Lower leg skin (tissue), 4 donors: ENCODE measurements at regions not wholly inside any gene's neighbourhood (a gene's known extent, or its start where the extent isn't known, plus 50 kb on each side); places are given as distances from the start of the nearest gene placed in this dataset.

Experiments used
- DNase-seq, 2 donors: peaks; one replicate each; pipeline ENCODE4 v3.0.0-alpha.2; 2019; ENCODE audit warnings: low spot score in 2 of 2
- H3K4me3 ChIP-seq: fragments of 200-600 bp; sonication (generic); 2 replicates; pipeline ENCODE4 v1.5.1; 2017; ENCODE audit warnings: mild to moderate bottlenecking, low read depth; ENCODE audit not compliant: poor library complexity, severe bottlenecking
- POLR2A ChIP-seq, 2 donors: fragments of 450-650 bp; IDR thresholded peaks; one replicate each; pipeline ENCODE4 v1.6.1; 2016 to 2017; ENCODE audit warnings: antibody characterized with exemption in 2 of 2, mild to moderate bottlenecking in 1 of 2, moderate library complexity in 1 of 2
- WGBS, 2 donors: methylation state at CpG; one replicate each; pipeline ENCODE4 v1.1.5; 2018; 5-methylcytosine and 5-hydroxymethylcytosine counted together
- intact Hi-C: fragments of 100-400 bp; cut with DNase I; formaldehyde crosslinking; loops from one replicate; pipeline ENCODE4 v1.15.0; 2023; ENCODE audit warnings: low total_unique reads
- TF ChIP-seq, protein P1 (sequence below), 3 donors: fragments of 450-650 bp; IDR thresholded peaks; one replicate each; pipeline ENCODE4 v1.5.1; 2016; ENCODE audit warnings: antibody characterized with exemption in 3 of 3, mild to moderate bottlenecking in 3 of 3, moderate library complexity in 2 of 3

DNA sequence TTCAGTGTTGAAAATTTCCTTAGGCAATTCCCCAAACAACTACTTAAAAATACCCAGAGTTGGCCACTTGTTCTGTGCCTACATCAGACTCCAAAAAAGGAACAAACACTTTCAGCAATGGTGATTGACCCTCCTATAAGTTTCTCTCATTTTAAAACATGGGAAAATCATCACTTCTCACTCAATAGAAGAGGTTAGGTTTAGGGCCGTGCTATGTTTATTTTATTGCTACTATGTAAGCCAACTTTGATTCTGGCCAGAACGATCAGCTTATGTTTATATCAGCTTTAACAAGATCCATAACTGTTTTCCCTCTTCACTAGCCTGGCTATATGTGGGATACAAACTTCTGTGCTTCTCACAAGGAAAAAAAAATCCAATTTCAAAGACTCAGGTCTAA, 133.1 kb downstream of the MTNR1A start:
- no peak for TF ChIP-seq POLR2A (IDR thresholded peaks at IDR 0.05)
- TF ChIP-seq, protein P1, sequence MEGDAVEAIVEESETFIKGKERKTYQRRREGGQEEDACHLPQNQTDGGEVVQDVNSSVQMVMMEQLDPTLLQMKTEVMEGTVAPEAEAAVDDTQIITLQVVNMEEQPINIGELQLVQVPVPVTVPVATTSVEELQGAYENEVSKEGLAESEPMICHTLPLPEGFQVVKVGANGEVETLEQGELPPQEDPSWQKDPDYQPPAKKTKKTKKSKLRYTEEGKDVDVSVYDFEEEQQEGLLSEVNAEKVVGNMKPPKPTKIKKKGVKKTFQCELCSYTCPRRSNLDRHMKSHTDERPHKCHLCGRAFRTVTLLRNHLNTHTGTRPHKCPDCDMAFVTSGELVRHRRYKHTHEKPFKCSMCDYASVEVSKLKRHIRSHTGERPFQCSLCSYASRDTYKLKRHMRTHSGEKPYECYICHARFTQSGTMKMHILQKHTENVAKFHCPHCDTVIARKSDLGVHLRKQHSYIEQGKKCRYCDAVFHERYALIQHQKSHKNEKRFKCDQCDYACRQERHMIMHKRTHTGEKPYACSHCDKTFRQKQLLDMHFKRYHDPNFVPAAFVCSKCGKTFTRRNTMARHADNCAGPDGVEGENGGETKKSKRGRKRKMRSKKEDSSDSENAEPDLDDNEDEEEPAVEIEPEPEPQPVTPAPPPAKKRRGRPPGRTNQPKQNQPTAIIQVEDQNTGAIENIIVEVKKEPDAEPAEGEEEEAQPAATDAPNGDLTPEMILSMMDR (IDR thresholded peaks at IDR 0.05): no peak
- intact Hi-C loops: no loop called here
- WGBS, 2 donors: 68 to 71% methylated on average over 2 of the region's 2 CpGs
- no peak for DNase-seq
- no peak overlapping the region for H3K4me3 ChIP-seq

DNA sequence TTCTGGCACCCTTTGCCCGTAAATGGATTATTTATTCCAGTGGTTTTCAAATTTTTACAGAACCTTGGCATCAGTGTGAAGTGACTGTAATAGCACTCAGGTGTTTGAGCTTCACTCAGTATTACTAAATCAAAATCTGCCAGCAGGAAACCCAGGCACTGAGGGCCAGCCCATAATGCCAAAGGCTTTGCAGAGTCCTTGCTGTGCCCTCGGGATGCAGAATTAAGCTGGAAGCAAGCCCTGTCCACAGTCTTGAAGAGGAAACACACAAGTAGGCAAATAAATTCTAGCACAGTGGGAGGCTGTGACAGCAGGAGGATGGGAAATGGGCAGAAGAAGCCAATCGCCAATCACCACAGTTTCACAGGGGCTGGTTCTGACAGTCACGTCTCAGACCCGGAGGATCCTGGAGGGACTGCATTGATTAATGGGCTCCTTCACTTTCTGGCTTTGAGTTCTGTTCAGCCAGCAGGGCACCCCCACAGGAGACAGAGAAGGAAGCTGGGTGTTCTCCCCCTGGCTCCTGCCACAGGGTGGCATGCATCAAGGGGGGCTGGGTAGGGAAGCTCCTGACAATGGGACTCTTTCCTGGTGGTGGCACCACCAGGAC, 138.8 kb downstream of the MTNR1A start:
- DNase-seq: no peak
- no peak overlapping the region for H3K4me3 ChIP-seq
- intact Hi-C loops: no loop called here
- 53 to 60% methylated on average over 5 of the region's 5 CpGs for WGBS, 2 donors
- TF ChIP-seq POLR2A (IDR thresholded peaks at IDR 0.05): no peak
- TF ChIP-seq, protein P1 (IDR thresholded peaks at IDR 0.05): no peak

DNA sequence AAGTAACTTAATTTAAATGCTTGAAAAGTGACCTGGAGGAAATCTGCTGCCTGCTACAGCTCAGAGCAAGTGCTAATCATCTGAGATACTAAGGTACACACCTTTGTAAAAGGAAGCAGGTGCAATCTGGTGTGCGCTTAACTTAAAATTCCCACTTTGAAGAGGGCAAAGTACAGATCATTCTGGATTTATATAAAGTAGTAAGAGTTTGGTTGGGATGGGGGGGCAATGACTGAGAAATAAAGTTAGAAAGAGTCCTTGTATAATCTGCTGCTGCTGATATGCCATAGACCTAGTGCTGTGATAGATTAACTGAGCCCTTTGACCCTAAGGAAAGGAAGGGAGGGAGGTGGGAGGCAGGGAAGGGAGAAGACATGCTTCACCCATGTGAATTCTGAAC, 141.0 kb downstream of the MTNR1A start:
- no peak for DNase-seq
- TF ChIP-seq POLR2A (IDR thresholded peaks at IDR 0.05): no peak
- TF ChIP-seq, protein P1 (IDR thresholded peaks at IDR 0.05): no peak
- WGBS, 2 donors: 92 to 100% methylated on average over 1 of the region's 1 CpG
- H3K4me3 ChIP-seq: no peak overlapping the region
- intact Hi-C loops: no loop called here

DNA sequence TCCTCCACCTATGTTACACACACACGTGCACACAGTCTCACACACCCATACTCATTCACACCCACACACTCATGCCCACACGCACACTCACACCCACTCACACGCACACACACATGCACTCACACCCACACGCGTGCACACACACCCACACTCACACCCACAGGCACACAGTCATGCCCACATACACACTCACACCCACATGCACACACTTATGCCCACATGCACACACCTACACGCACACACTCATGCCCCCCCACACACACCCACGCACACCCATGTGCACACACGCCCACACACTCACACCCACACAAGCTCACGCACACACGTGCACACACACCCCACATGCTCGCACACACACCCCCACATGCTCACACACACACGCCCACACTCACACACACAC, 140.0 kb downstream of the F11 start:
- H3K4me3 ChIP-seq: no peak overlapping the region
- intact Hi-C loops: no loop called here
- WGBS, 2 donors: 74 to 95% methylated on average over 12 of the region's 12 CpGs
- no peak for DNase-seq
- TF ChIP-seq, protein P1 (IDR thresholded peaks at IDR 0.05): no peak
- no peak for TF ChIP-seq POLR2A (IDR thresholded peaks at IDR 0.05)

DNA sequence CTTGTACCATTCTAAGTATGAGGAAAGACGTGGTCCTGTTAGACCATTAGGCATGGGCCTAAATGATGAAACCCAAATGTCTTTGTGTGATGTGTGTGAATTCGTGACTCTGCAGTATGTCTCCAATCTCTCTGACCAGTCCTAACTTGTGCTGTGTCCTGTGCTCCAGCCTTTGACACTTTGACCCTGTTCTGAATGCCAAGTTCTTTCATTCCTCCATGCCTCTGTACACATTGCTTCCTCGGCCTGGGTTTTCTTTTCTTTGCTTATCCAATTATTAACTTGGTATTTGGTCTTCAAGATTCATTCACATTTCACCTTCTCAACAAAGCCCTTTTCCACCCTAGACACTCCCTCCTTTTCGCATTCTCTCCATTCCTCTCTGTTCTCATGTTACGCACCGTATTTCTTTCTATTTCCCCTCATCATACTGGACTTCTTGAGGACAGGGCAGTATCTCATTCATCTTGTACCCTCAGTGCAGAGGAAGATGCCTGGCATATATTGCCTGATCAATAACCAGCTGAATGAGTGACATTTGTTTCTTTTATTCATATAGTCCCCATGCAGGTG, 138.7 kb downstream of the F11 start:
- DNase-seq: no peak
- WGBS, 2 donors: 68 to 71% methylated on average over 6 of the region's 6 CpGs
- TF ChIP-seq POLR2A (IDR thresholded peaks at IDR 0.05): no peak
- TF ChIP-seq, protein P1 (IDR thresholded peaks at IDR 0.05): no peak
- H3K4me3 ChIP-seq: no peak overlapping the region
- intact Hi-C loops: no loop called here

DNA sequence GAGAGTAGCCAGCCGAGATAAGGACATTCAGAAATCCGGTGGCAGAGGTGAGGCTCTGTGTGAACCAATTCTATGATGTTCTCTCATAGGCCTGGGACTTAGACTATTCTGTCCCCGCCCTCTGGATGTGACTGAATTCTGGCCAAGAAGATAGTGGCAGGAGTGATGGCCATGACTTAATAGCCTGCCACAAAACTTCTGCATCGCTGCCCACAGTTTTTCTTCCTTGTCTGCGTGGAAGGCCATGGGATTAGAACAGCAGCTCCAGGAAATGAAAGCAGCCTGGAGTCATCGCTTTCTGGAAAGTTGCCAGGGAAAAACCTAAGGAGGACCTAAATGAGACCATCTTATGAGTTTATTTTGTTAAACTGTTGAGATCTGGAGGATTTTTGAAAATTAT, 134.7 kb downstream of the F11 start:
- WGBS, 2 donors: 56% methylated on average over 6 of the region's 6 CpGs
- TF ChIP-seq, protein P1 (IDR thresholded peaks at IDR 0.05): no peak
- no peak for TF ChIP-seq POLR2A (IDR thresholded peaks at IDR 0.05)
- no peak for DNase-seq
- intact Hi-C loops: no loop called here
- no peak overlapping the region for H3K4me3 ChIP-seq
